ENCODE measurements at regions not wholly inside any gene's neighbourhood (a gene's known extent, or its start where the extent isn't known, plus 50 kb on each side); places are given as distances from the start of the nearest gene placed in this dataset.

GRCh38 chrX:40320819-40321218 lies 223.1 kb upstream of the BCOR start:
- no peak overlapping the region for H3K4me2 ChIP-seq (ENCODE audit: insufficient read depth, low read length)
- FAIRE-seq (no peak), DNase-seq (ENCODE audit: low read depth, low spot score) (no peak)
- dilution Hi-C loops (cut with MboI; ENCODE audit: extremely low pct_ligation_motif_present, low sequenced_read_pairs) (no loop called here), intact Hi-C loops (cut with micrococcal nuclease) (no loop called here)
- BruUV-seq (replicated peaks): no TSS peak
- H2AFZ ChIP-seq (ENCODE audit: low read depth, low read length): no peak overlapping the region
- H4K20me1 ChIP-seq (replicated peaks; ENCODE audit: control insufficient read depth, extremely low read depth, insufficient read depth, low read length): no peaks in the 10 kb centered on the region
- no peaks in the 10 kb centered on the region for H3K27me3 ChIP-seq (ENCODE audit: control insufficient read depth in 2 of 2, insufficient read depth in 2 of 2, low read length in 2 of 2)
- H3K36me3 ChIP-seq (ENCODE audit: control insufficient read depth in 2 of 2, extremely low read depth in 1 of 2, insufficient read depth in 2 of 2, low read length in 2 of 2): no peaks in the 10 kb centered on the region
- H3K9ac ChIP-seq (replicated peaks; ENCODE audit: extremely low read depth, insufficient read depth, low read length): no peak overlapping the region
- no peaks in the 10 kb centered on the region for H3K9me3 ChIP-seq (replicated peaks; ENCODE audit: control insufficient read depth, insufficient read depth, low read length)
- POLR2A ChIA-PET: no interaction called here
- CTCF ChIA-PET: no interaction called here
- no peaks in the 10 kb centered on the region for H3K4me1 ChIP-seq (ENCODE audit: control insufficient read depth, extremely low read depth, insufficient read depth, low read length)
- H3K9me1 ChIP-seq (replicated peaks; ENCODE audit: control insufficient read depth, extremely low read depth, insufficient read depth, low read length): no peaks in the 10 kb centered on the region
- H3K4me3 ChIP-seq (replicated peaks in 1 of 3; ENCODE audit: insufficient read depth in 1 of 3, low read depth in 1 of 3, low read length in 3 of 3): no peak overlapping the region
- no peak overlapping the region for H3K27ac ChIP-seq (ENCODE audit: insufficient read depth, low read depth, low read length)
- H3K79me2 ChIP-seq (ENCODE audit: control insufficient read depth, insufficient read depth, low read length): no peaks in the 10 kb centered on the region
- no peak for TF ChIP-seq FOS (IDR thresholded peaks at IDR 0.05; ENCODE audit: borderline replicate concordance, insufficient read depth, low read length)
- TF ChIP-seq MAX (IDR thresholded peaks at IDR 0.05; ENCODE audit: insufficient read depth, insufficient read length): no peak
- no peak for TF ChIP-seq POLR2AphosphoS5 (IDR thresholded peaks at IDR 0.05; ENCODE audit: insufficient read depth, low read depth, low read length)
- no peak for TF ChIP-seq GATA2 (IDR thresholded peaks at IDR 0.05; ENCODE audit: insufficient read depth, insufficient read length, low read depth, low read length)
- no peak for TF ChIP-seq CTCF (IDR thresholded peaks at IDR 0.05; ENCODE audit: extremely low read depth in 1 of 2, insufficient read depth in 1 of 2, low read depth in 1 of 2, low read length in 2 of 2)
- no peak for TF ChIP-seq MYC (IDR thresholded peaks at IDR 0.05; ENCODE audit: low read depth, low read length)
- no peak for TF ChIP-seq POLR2A (IDR thresholded peaks at IDR 0.05; ENCODE audit: low read depth, low read length)
- TF ChIP-seq JUN (IDR thresholded peaks at IDR 0.05; ENCODE audit: borderline replicate concordance, insufficient read depth, insufficient read length, low read depth): no peak
- no peak for TF ChIP-seq EZH2 (IDR thresholded peaks at IDR 0.05; ENCODE audit: borderline replicate concordance, low read depth, low read length, severe bottlenecking)

Data from endothelial cell of umbilical vein (primary cell).